Fibroblast of mammary gland (primary cell): ENCODE measurements at regions not wholly inside any gene's neighbourhood (a gene's known extent, or its start where the extent isn't known, plus 50 kb on each side); places are given as distances from the start of the nearest gene placed in this dataset.
"Not testable (repeated sequence)": the region's sequence is repeated elsewhere in the genome, so short reads cannot be mapped to it uniquely, and the experiment has no call there.

ENCODE experiments used
- DNase-seq: peaks from one replicate; pipeline ENCODE4 v3.0.0-alpha.2; 2010; ENCODE audit warnings: low read depth
- H3K4me3 ChIP-seq: 2 replicates; pipeline ENCODE4 v1.5.1; 2011; ENCODE audit warnings: low read depth, mild to moderate bottlenecking, low read length, moderate library complexity; ENCODE audit not compliant: control insufficient read depth
- CTCF ChIP-seq: conservative IDR thresholded peaks from 2 replicates; pipeline ENCODE4 v1.5.1; 2011; ENCODE audit warnings: low read depth, low read length, inconsistent platforms; ENCODE audit not compliant: control insufficient read depth, insufficient read depth

GRCh38 chr4:38411092-38411491, 252.9 kb upstream of the KLF3 start:
- no peak overlapping the region for H3K4me3 ChIP-seq
- no peak for DNase-seq
- no peak for TF ChIP-seq CTCF

- DNase-seq = no peak
- H3K4me3 ChIP-seq = no peak overlapping the region
- no peak for TF ChIP-seq CTCF
Observed at GRCh38 chr4:38411981-38412536, 251.9 kb upstream of the KLF3 start.

GRCh38 chr4:38413524-38414341, 250.3 kb upstream of the KLF3 start:
- no peak for TF ChIP-seq CTCF
- H3K4me3 ChIP-seq = no peak overlapping the region
- no peak for DNase-seq

GRCh38 chr4:38414410-38414809, 249.6 kb upstream of the KLF3 start:
- H3K4me3 ChIP-seq = no peak overlapping the region
- TF ChIP-seq CTCF = no peak
- no peak for DNase-seq

GRCh38 chr4:38415682-38416081, 248.3 kb upstream of the KLF3 start:
- TF ChIP-seq CTCF = no peak
- no peak for DNase-seq
- H3K4me3 ChIP-seq = no peak overlapping the region

GRCh38 chr4:38416450-38417014, 247.5 kb upstream of the KLF3 start:
- H3K4me3 ChIP-seq = no peak overlapping the region
- TF ChIP-seq CTCF = no peak

GRCh38 chr4:38420254-38420653, 243.7 kb upstream of the KLF3 start:
- H3K4me3 ChIP-seq, DNase-seq: not testable (repeated sequence)

More at GRCh38 chr4:38416450-38417014, 247.5 kb upstream of the KLF3 start:
- DNase-seq = no peak
